NB4 (cell line): ENCODE measurements at regions not wholly inside any gene's neighbourhood (a gene's known extent, or its start where the extent isn't known, plus 50 kb on each side); places are given as distances from the start of the nearest gene placed in this dataset.

Experiments
- CTCF ChIP-seq: IDR thresholded peaks from one replicate; pipeline ENCODE4 v1.5.1; 2012; ENCODE audit warnings: low read depth, low read length
- MAX ChIP-seq: IDR thresholded peaks from 2 replicates; pipeline ENCODE4 v1.6.1; 2011; ENCODE audit warnings: low read depth, low read length

- TF ChIP-seq CTCF (no peak), MAX (no peak)
Observed at GRCh38 chr18:51350081-51350480, 152.6 kb upstream of the MEX3C start.
